ENCODE measurements at regions not wholly inside any gene's neighbourhood (a gene's known extent, or its start where the extent isn't known, plus 50 kb on each side); places are given as distances from the start of the nearest gene placed in this dataset.
A peak's percentile ranks its signal among the peaks of the same experiment; 100 is the strongest.
"Not testable (repeated sequence)": the region's sequence is repeated elsewhere in the genome, so short reads cannot be mapped to it uniquely, and the experiment has no call there.

DNA sequence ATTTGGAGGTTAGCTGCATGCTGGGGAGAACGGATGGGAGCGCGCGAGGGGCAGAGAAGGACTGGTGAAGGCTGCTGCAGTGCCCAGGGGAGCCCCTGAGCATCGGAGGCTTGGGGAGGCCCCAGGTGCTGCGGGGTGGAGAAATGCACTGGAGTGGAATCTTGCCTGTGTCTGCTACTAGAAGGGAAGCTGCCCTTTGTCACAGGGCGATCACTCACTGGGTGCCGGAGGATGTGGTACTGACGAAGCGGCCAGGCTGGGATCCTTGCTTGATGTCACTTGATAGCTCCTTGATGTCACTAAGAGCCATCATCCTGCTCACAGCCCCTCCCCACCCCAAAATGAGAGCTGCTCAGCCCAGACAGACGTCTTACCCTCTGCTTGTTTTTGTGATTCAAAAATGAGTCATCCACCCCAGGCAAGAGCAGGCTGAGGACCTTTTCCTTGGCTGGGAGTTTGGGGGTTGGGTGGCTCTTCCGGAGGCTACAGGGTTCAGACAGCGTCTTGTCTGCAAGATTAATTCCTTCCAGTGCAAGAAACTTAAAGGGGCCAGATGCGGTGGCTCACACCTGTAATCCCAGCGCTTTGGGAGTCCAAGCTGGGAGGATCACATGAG is 62.6 kb upstream of the PMEPA1 start:
- TF ChIP-seq, protein P1, sequence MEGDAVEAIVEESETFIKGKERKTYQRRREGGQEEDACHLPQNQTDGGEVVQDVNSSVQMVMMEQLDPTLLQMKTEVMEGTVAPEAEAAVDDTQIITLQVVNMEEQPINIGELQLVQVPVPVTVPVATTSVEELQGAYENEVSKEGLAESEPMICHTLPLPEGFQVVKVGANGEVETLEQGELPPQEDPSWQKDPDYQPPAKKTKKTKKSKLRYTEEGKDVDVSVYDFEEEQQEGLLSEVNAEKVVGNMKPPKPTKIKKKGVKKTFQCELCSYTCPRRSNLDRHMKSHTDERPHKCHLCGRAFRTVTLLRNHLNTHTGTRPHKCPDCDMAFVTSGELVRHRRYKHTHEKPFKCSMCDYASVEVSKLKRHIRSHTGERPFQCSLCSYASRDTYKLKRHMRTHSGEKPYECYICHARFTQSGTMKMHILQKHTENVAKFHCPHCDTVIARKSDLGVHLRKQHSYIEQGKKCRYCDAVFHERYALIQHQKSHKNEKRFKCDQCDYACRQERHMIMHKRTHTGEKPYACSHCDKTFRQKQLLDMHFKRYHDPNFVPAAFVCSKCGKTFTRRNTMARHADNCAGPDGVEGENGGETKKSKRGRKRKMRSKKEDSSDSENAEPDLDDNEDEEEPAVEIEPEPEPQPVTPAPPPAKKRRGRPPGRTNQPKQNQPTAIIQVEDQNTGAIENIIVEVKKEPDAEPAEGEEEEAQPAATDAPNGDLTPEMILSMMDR (IDR thresholded peaks at IDR 0.05; ENCODE audit: low read depth, low read length), result no peak
- peak; percentile 23 for DNase-seq (ENCODE audit: extremely low read depth, low read depth)

DNA sequence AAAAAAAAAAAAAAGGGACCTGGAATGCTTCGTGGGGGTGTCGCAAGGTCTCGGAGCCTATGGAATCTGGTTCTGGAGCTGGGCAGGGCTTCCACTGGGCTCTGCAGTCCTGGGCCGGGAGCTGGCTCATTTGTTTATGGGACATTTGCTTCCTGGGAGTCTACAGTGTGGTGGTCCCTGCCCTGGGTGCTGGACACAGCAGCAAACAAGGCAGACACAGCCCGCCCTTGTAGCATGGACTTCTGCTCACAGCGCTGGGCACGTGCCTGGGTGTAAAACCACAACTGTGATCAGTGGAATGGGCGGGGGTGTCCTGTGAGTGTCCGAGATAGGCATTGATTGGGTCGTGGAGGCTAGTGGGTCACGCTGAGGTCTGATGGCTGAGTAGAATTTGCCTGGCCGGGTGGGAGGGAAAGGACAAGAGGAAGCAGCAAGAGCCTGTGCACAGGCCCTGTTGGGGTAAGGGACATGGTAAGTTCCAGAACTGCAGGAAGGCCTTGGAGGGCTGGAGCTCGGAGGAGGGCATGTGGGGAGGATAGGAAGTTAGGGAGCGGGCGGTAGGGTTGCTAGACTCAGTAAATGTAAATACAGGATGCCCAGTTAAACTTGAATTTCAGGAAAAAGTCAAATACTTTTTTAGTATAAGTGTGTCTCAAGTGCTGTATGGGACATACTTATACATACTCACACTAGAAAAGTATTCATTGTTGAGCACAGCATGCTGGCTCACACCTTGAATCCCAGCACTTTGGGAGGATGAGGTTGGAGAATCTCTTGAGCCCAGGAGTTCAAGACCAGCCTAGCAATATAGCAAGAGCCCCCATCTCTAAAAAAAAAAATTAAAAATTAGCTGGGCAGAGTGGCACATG is 61.3 kb upstream of the PMEPA1 start:
- TF ChIP-seq, protein P1 (IDR thresholded peaks at IDR 0.05; ENCODE audit: low read depth, low read length), result no peak
- no peak for DNase-seq (ENCODE audit: extremely low read depth, low read depth)

DNA sequence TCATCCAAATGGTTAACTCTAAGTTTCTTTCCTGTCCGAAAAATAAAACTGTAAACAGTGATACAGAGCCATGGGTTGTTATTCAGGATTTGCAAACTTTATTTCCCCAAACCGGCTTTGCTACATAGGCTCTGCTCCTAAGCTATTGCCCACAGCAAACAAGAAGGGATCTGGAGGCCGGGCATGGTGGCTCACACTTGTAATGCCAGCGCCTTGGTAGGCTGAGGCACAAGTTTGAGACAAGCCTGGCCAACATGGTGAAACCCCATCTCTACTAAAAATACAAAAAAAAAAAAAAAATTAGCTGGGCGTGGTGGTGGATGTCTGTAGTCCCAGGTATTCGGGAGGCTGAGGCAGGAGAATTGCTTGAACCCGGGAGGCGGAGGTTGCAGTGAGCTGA is 60.6 kb upstream of the PMEPA1 start:
- not testable (repeated sequence) for DNase-seq (ENCODE audit: extremely low read depth, low read depth)

DNA sequence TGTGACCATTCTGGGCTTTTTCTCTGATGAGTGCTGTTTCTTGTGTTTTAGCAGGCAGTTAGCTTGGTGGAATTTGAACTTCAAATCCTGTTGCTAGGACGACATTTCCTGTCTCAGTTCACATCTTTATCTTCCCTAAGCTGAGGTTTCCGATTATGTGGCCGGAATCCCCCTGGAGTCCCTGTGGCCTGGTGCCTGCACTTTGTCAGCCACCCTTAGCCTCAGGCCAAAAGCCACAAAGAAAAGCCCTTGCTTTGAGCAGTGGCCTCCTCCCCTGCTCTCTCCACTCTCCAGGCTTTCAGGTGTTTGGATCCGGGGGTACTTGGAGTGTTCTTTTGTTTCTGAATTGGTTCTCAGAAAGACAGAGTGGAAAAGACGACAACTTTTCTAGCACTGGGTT is 59.9 kb upstream of the PMEPA1 start:
- DNase-seq (ENCODE audit: extremely low read depth, low read depth), result no peak

DNA sequence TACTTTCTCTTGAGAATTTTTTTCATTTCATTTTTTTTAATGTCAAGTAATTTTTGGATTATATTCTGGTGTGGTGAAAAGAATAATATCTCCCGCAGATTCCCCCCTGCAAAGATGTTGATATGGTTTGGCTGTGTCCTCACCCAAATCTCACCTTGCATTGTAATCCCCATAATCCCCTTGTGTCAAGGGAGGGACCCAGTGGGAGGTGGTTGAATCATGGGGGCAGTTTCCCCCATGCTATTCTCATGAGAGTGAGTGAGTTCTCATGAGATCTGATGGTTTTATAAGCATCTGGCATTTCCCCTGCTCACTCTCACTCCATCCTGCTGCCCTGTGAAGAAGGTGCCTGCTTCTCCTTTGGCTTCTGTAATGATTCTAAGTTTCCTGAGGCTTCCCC is 58.7 kb upstream of the PMEPA1 start:
- TF ChIP-seq, protein P1 (IDR thresholded peaks at IDR 0.05; ENCODE audit: low read depth, low read length), result no peak
- no peak for DNase-seq (ENCODE audit: extremely low read depth, low read depth)

More for the DNA sequence above, 59.9 kb upstream of the PMEPA1 start:
- TF ChIP-seq, protein P1 (IDR thresholded peaks at IDR 0.05; ENCODE audit: low read depth, low read length), result no peak

DNA sequence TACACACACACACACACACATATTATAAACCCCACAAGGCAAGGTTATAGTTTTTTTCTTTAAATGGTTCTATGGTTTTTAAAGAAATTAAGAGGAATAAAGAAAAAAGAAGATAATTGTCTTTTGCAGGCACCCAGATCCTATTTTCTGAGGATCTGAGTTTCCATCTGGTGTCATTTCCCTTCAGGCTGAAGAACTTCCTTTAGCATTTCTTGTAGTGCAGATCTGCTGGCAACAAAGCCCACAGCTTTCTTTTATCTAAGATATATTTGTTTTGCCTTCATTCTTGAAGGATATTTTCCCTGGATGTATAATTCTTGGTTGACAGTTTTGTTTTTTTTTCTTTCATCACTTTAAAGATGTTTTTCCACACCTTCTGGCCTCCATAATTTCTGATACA is 57.6 kb upstream of the PMEPA1 start:
- TF ChIP-seq, protein P1 (IDR thresholded peaks at IDR 0.05; ENCODE audit: low read depth, low read length), result no peak
- no peak for DNase-seq (ENCODE audit: extremely low read depth, low read depth)

DNA sequence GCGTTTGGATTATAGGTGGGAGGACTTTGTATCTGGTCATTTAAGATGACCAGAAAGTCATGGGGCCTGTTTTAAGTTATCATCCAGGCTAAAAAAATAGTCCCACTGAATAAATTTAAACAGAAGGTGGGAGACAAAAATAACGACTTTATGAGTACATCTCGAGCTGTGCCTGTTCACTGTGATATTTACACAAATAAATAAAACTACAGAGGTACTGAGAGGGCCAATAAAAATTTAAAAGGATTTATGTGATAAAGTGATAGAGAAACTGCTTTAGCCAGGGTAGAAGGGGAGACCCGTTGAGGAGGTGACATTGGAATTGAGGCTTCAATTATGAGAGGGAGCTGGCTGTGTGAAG is 53.4 kb upstream of the PMEPA1 start:
- TF ChIP-seq, protein P1 (IDR thresholded peaks at IDR 0.05; ENCODE audit: low read depth, low read length), result no peak

More for the DNA sequence above, 53.4 kb upstream of the PMEPA1 start:
- DNase-seq (ENCODE audit: extremely low read depth, low read depth), result no peak
